ENCODE measurements at regions not wholly inside any gene's neighbourhood (a gene's known extent, or its start where the extent isn't known, plus 50 kb on each side); places are given as distances from the start of the nearest gene placed in this dataset.

GRCh38 chr14:51491776-51492175 lies 159.9 kb upstream of the FRMD6 start:
- no peak overlapping the region for H4K8ac ChIP-seq (ENCODE audit: extremely low read depth, insufficient read depth, low read length)
- no peak overlapping the region for H3K27ac ChIP-seq (ENCODE audit: low read depth, low read length)
- FAIRE-seq (no peak), DNase-seq (ENCODE audit: low read depth in 1 of 2, low spot score in 2 of 2) (no peak)
- no peaks in the 10 kb centered on the region for H3K79me1 ChIP-seq (ENCODE audit: low read depth, low read length)
- no peaks in the 10 kb centered on the region for H3K36me3 ChIP-seq (ENCODE audit: control insufficient read depth in 2 of 4, insufficient read depth in 4 of 4, low read length in 3 of 4)
- CTCF ChIA-PET (ENCODE audit: partially characterized antibody): interaction anchor here (1.2 to 1.3 kb wide), 2 partner anchors 12 to 258 kb away, joined by 3 to 4 read pairs; no protein-coding TSS in a partner anchor
- H2BK15ac ChIP-seq (ENCODE audit: low read length): no peak overlapping the region
- no peak overlapping the region for H3K4me2 ChIP-seq (ENCODE audit: insufficient read depth in 1 of 2, low read depth in 2 of 2, low read length in 2 of 2)
- no peak overlapping the region for H2BK12ac ChIP-seq (ENCODE audit: low read depth, low read length)
- H3K4me3 ChIP-seq (ENCODE audit: extremely low read depth in 1 of 4, insufficient read depth in 2 of 4, low read depth in 3 of 4, low read length in 4 of 4): no peak overlapping the region
- H3K9me3 ChIP-seq (ENCODE audit: insufficient read depth in 2 of 2, low read depth in 1 of 2, low read length in 1 of 2): 0 out of 4 replicates have a peak, but pooled peaks cover 0 to 2% of the 10 kb centered on the region in 2 experiments
- H3K4me1 ChIP-seq (replicated peaks in 1 of 4; ENCODE audit: control insufficient read depth in 3 of 4, insufficient read depth in 4 of 4, low read length in 3 of 4): no peaks in the 10 kb centered on the region
- no peak overlapping the region for H3K18ac ChIP-seq (ENCODE audit: extremely low read depth, low read length)
- H4K5ac ChIP-seq (ENCODE audit: insufficient read length, low read depth, low read length): no peak overlapping the region
- no peak overlapping the region for H3K14ac ChIP-seq (ENCODE audit: insufficient read length)
- 85% methylated on average over 3 of the region's 3 CpGs; no CpG with 5 or more reads in 1 of the 2 experiments for WGBS, 2 experiments (ENCODE audit: extremely low coverage in 1 of 2, insufficient coverage in 1 of 2, insufficient read length in 1 of 2, insufficient replicate concordance in 2 of 2, low coverage in 1 of 2, low lambda C conversion rate in 2 of 2, missing lambda C conversion rate in 1 of 2)
- H3K56ac ChIP-seq (replicated peaks; ENCODE audit: insufficient read length, low read depth, low read length): no peak overlapping the region
- H2AFZ ChIP-seq (ENCODE audit: low read length): no peak overlapping the region; the same call in 1 of the 2 replicates
- no peak overlapping the region for H2AK5ac ChIP-seq (ENCODE audit: low read depth, low read length)
- H3K79me2 ChIP-seq (ENCODE audit: control insufficient read depth in 1 of 2, insufficient read depth in 2 of 2, low read length in 2 of 2): no peaks in the 10 kb centered on the region
- H3K4ac ChIP-seq (replicated peaks; ENCODE audit: insufficient read length, low read depth, low read length): no peak overlapping the region
- no peak overlapping the region for H2BK120ac ChIP-seq (replicated peaks; ENCODE audit: low read depth, low read length)
- no peak overlapping the region for H3K9ac ChIP-seq (replicated peaks in 1 of 4; ENCODE audit: extremely low read depth in 1 of 4, low read depth in 3 of 4, low read length in 3 of 4)
- H2BK5ac ChIP-seq (ENCODE audit: low read depth, low read length): no peak overlapping the region
- POLR2A ChIA-PET (ENCODE audit: partially characterized antibody): no interaction called here
- no peak overlapping the region for H4K91ac ChIP-seq (replicated peaks; ENCODE audit: insufficient read length, low read length)
- H4K20me1 ChIP-seq (replicated peaks in 1 of 2; ENCODE audit: control insufficient read depth in 1 of 2, insufficient read depth in 2 of 2, low read length in 2 of 2): no peaks in the 10 kb centered on the region
- H3K23me2 ChIP-seq (ENCODE audit: low read depth, low read length): no peaks in the 10 kb centered on the region
- no peak overlapping the region for H2BK20ac ChIP-seq (ENCODE audit: low read length)
- no peak overlapping the region for H3K23ac ChIP-seq (ENCODE audit: insufficient read length)
- no peaks in the 10 kb centered on the region for H3K27me3 ChIP-seq (replicated peaks in 1 of 4; ENCODE audit: control insufficient read depth in 3 of 4, extremely low read depth in 1 of 4, insufficient read depth in 3 of 4, low read length in 3 of 4)
- TF ChIP-seq BCL11A (IDR thresholded peaks at IDR 0.05; ENCODE audit: low read depth in 2 of 2, low read length in 2 of 2) (no peak), RAD21 (IDR thresholded peaks at IDR 0.05 in 1 of 2, conservative IDR thresholded peaks at IDR 0.05 in 1 of 2; ENCODE audit: low read depth in 2 of 2, low read length in 2 of 2) (no peak), PHF8 (conservative IDR thresholded peaks at IDR 0.05; ENCODE audit: low read depth, low read length) (no peak), GABPA (IDR thresholded peaks at IDR 0.05; ENCODE audit: borderline replicate concordance, insufficient read depth, low read length) (no peak), TBP (IDR thresholded peaks at IDR 0.05; ENCODE audit: low read depth, low read length) (no peak), EGR1 (IDR thresholded peaks at IDR 0.05; ENCODE audit: borderline replicate concordance, low read depth, low read length) (no peak), SUZ12 (IDR thresholded peaks at IDR 0.05; ENCODE audit: low read length) (no peak), NRF1 (IDR thresholded peaks at IDR 0.05; ENCODE audit: low read depth, low read length) (no peak), HDAC6 (IDR thresholded peaks at IDR 0.05; ENCODE audit: low read depth, low read length) (no peak), TAF1 (IDR thresholded peaks at IDR 0.05; ENCODE audit: low read depth, low read length) (no peak), JUN (IDR thresholded peaks at IDR 0.05; ENCODE audit: low read depth, low read length) (no peak), JUND (IDR thresholded peaks at IDR 0.05; ENCODE audit: low read length) (no peak)

Measured in H1 (cell line).